Right lobe of liver (tissue), 4 donors: ENCODE measurements at regions not wholly inside any gene's neighbourhood (a gene's known extent, or its start where the extent isn't known, plus 50 kb on each side); places are given as distances from the start of the nearest gene placed in this dataset.

ENCODE experiments used
- POLR2A ChIP-seq: fragments of 450-650 bp; IDR thresholded peaks from one replicate; pipeline ENCODE4 v1.6.1; 2017; ENCODE audit warnings: antibody characterized with exemption, mild to moderate bottlenecking
- TF ChIP-seq, protein P1 (sequence below), 4 donors: fragments of 200-600 bp in 3 of 4; fragments of 450-650 bp in 1 of 4; IDR thresholded peaks; one replicate each; pipeline versions ENCODE4 v1.5.1 to v1.8.0; 2016 to 2022; ENCODE audit warnings: antibody characterized with exemption in 4 of 4, mild to moderate bottlenecking in 2 of 4
- donor health status: DM: no; HTN: no; CAD: no.
- donor health status: DM: no; HTN: no; CAD: no.
- donor health status: DM: no; HTN: yes; CAD: no.

- TF ChIP-seq POLR2A = no peak
- TF ChIP-seq, protein P1, sequence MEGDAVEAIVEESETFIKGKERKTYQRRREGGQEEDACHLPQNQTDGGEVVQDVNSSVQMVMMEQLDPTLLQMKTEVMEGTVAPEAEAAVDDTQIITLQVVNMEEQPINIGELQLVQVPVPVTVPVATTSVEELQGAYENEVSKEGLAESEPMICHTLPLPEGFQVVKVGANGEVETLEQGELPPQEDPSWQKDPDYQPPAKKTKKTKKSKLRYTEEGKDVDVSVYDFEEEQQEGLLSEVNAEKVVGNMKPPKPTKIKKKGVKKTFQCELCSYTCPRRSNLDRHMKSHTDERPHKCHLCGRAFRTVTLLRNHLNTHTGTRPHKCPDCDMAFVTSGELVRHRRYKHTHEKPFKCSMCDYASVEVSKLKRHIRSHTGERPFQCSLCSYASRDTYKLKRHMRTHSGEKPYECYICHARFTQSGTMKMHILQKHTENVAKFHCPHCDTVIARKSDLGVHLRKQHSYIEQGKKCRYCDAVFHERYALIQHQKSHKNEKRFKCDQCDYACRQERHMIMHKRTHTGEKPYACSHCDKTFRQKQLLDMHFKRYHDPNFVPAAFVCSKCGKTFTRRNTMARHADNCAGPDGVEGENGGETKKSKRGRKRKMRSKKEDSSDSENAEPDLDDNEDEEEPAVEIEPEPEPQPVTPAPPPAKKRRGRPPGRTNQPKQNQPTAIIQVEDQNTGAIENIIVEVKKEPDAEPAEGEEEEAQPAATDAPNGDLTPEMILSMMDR (IDR thresholded peaks at IDR 0.05) = no peak
These were observed 1104.5 kb downstream of the PCDH19 start for GRCh38 chrX:99305573-99305972.
